Body of pancreas (tissue), 4 donors: ENCODE measurements at regions not wholly inside any gene's neighbourhood (a gene's known extent, or its start where the extent isn't known, plus 50 kb on each side); places are given as distances from the start of the nearest gene placed in this dataset.

ENCODE experiments used
- ATAC-seq: fragments of 150-250 bp; one replicate; pipeline ENCODE4 v1.9.1; 2016
- DNase-seq, 4 donors: peaks; one replicate each; pipeline ENCODE4 v3.0.0-alpha.2; 2019
- H3K27ac ChIP-seq, 4 donors: fragments of 200-600 bp; sonication (generic); 1 replicate in 3 of 4; 2 replicates in 1 of 4; pipeline versions ENCODE4 v1.5.1 to v1.6.1; 2016 to 2019; ENCODE audit warnings: mild to moderate bottlenecking in 1 of 4, mixed read lengths in 1 of 4, moderate library complexity in 1 of 4
- H3K27me3 ChIP-seq, 2 donors: fragments of 200-600 bp; sonication (generic); one replicate each; pipeline ENCODE4 v1.6.0; 2016; ENCODE audit warnings: mild to moderate bottlenecking in 1 of 2
- H3K36me3 ChIP-seq, 2 donors: fragments of 200-600 bp; sonication (generic); replicated peaks in 1 of 2; 2 replicates each; pipeline ENCODE4 v1.5.1; 2016; ENCODE audit warnings: low read depth in 2 of 2; ENCODE audit not compliant: insufficient read depth in 1 of 2
- H3K4me1 ChIP-seq: fragments of 200-600 bp; sonication (generic); one replicate; pipeline ENCODE4 v1.6.0; 2016
- H3K4me3 ChIP-seq, 2 donors: fragments of 200-600 bp; sonication (generic); 1 replicate in 1 of 2; 2 replicates in 1 of 2; pipeline ENCODE4 v1.5.1; 2016 to 2019
- H3K9me3 ChIP-seq, 3 donors: fragments of 200-600 bp; sonication (generic); 1 replicate in 2 of 3; 2 replicates in 1 of 3; pipeline ENCODE4 v1.5.1; 2016
- POLR2A ChIP-seq, 3 donors: fragments of 450-650 bp; IDR thresholded peaks; one replicate each; pipeline ENCODE4 v1.6.1; 2016; ENCODE audit warnings: antibody characterized with exemption in 3 of 3, mild to moderate bottlenecking in 2 of 3
- WGBS, 2 donors: methylation state at CpG; one replicate each; pipeline ENCODE4 v1.1.5; 2017; 5-methylcytosine and 5-hydroxymethylcytosine counted together
- intact Hi-C: fragments of 100-400 bp; cut with DNase I; formaldehyde crosslinking; loops from one replicate; pipeline ENCODE4 v1.15.1; 2023
- TF ChIP-seq, protein P1 (sequence below), 7 experiments: fragments of 450-650 bp in 4 of 7; fragments of 200-600 bp in 3 of 7; sonication (generic) in 3 of 7; IDR thresholded peaks; one replicate each; pipeline ENCODE4 v1.5.1; 2016 to 2019; ENCODE audit warnings: antibody characterized with exemption in 7 of 7

DNA sequence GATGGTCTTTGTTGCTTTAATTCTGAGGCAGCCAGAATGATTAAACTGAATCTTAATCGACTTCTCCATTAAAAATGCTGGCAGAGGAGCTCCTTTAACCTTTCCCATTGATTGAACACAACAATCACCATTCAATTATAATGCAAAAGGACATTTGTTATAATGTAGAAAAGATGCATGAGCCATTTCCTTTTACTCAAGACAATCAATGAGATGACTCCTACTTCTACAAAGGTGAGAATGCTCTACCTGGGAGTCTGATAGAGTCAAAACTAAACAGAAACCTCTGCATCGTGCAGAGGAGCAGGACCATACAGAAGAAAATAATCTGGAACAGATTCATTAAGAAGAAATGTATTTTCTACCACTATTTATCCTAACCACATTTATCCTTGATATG, 253.6 kb upstream of the DACH1 start:
- H3K27me3 ChIP-seq: no peaks in the 10 kb centered on the region
- ATAC-seq (no peak), DNase-seq (no peak)
- intact Hi-C loops: no loop called here
- H3K36me3 ChIP-seq: no peaks in the 10 kb centered on the region
- WGBS, 2 donors: 66 to 76% methylated on average over 2 of the region's 2 CpGs
- H3K27ac ChIP-seq: no peak overlapping the region
- H3K4me3 ChIP-seq: no peak overlapping the region
- peaks cover 1% of the 10 kb centered on the region for H3K4me1 ChIP-seq
- H3K9me3 ChIP-seq: no peaks in the 10 kb centered on the region
- no peak for TF ChIP-seq POLR2A (IDR thresholded peaks at IDR 0.05)
- TF ChIP-seq, protein P1, sequence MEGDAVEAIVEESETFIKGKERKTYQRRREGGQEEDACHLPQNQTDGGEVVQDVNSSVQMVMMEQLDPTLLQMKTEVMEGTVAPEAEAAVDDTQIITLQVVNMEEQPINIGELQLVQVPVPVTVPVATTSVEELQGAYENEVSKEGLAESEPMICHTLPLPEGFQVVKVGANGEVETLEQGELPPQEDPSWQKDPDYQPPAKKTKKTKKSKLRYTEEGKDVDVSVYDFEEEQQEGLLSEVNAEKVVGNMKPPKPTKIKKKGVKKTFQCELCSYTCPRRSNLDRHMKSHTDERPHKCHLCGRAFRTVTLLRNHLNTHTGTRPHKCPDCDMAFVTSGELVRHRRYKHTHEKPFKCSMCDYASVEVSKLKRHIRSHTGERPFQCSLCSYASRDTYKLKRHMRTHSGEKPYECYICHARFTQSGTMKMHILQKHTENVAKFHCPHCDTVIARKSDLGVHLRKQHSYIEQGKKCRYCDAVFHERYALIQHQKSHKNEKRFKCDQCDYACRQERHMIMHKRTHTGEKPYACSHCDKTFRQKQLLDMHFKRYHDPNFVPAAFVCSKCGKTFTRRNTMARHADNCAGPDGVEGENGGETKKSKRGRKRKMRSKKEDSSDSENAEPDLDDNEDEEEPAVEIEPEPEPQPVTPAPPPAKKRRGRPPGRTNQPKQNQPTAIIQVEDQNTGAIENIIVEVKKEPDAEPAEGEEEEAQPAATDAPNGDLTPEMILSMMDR (IDR thresholded peaks at IDR 0.05): no peak

DNA sequence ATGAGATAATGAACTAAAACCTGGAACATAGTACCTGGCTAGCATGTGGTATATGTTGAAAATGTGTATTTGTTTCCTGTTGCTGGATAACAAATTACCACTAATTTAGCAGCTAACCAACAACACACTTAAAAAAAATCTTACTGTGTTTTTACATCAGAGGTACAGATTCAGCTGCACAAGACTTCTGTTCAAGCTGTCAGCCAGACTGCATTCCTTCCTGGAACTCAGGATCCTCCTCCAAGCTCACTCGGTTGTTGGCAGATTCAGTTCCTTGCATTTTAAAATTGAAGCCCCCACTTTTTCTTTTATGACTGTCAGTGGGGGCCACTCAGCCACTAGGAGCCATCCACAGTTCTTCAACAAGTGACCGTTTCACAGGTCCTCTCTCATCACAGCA, 246.9 kb upstream of the DACH1 start:
- Histone ChIP-seq H3K4me1 (no peaks in the 10 kb centered on the region), H3K36me3 (no peaks in the 10 kb centered on the region), H3K9me3 (no peaks in the 10 kb centered on the region), H3K4me3 (no peak overlapping the region), H3K27me3 (no peaks in the 10 kb centered on the region), H3K27ac (no peak overlapping the region)
- intact Hi-C loops: no loop called here
- DNase-seq (no peak), ATAC-seq (no peak)
- TF ChIP-seq POLR2A (IDR thresholded peaks at IDR 0.05): no peak
- TF ChIP-seq, protein P1 (IDR thresholded peaks at IDR 0.05): no peak
- 76 to 89% methylated on average over 2 of the region's 2 CpGs for WGBS, 2 donors

GRCh38 chr13:72113076-72113475, 246.1 kb upstream of the DACH1 start:
- H3K27me3 ChIP-seq: no peaks in the 10 kb centered on the region
- WGBS, 2 donors: 85 to 89% methylated on average over 1 of the region's 1 CpG
- H3K36me3 ChIP-seq: no peaks in the 10 kb centered on the region
- TF ChIP-seq, protein P1 (IDR thresholded peaks at IDR 0.05): no peak
- TF ChIP-seq POLR2A (IDR thresholded peaks at IDR 0.05): no peak
- no peak overlapping the region for H3K27ac ChIP-seq
- H3K9me3 ChIP-seq: no peaks in the 10 kb centered on the region
- DNase-seq (no peak), ATAC-seq (no peak)
- no peak overlapping the region for H3K4me3 ChIP-seq
- no peaks in the 10 kb centered on the region for H3K4me1 ChIP-seq
- intact Hi-C loops: no loop called here

- ATAC-seq (no peak), DNase-seq (no peak)
- no peaks in the 10 kb centered on the region for H3K4me1 ChIP-seq
- no peaks in the 10 kb centered on the region for H3K9me3 ChIP-seq
- TF ChIP-seq, protein P1 (IDR thresholded peaks at IDR 0.05): no peak
- no peak for TF ChIP-seq POLR2A (IDR thresholded peaks at IDR 0.05)
- WGBS, 2 donors: 86 to 89% methylated on average over 2 of the region's 2 CpGs
- no peak overlapping the region for H3K4me3 ChIP-seq
- no peak overlapping the region for H3K27ac ChIP-seq
- intact Hi-C loops: no loop called here
- H3K27me3 ChIP-seq: no peaks in the 10 kb centered on the region
- H3K36me3 ChIP-seq: no peaks in the 10 kb centered on the region
These were observed 245.2 kb upstream of the DACH1 start for GRCh38 chr13:72112216-72112615.

- DNase-seq: no peak
- Histone ChIP-seq H3K27me3 (no peaks in the 10 kb centered on the region), H3K4me1 (no peaks in the 10 kb centered on the region), H3K27ac (no peak overlapping the region), H3K9me3 (no peaks in the 10 kb centered on the region), H3K4me3 (no peak overlapping the region), H3K36me3 (no peaks in the 10 kb centered on the region)
- TF ChIP-seq, protein P1 (IDR thresholded peaks at IDR 0.05): no peak
- TF ChIP-seq POLR2A (IDR thresholded peaks at IDR 0.05): no peak
- ATAC-seq: no peak
- intact Hi-C loops: no loop called here
- 48 to 68% methylated on average over 4 of the region's 4 CpGs for WGBS, 2 donors
These were observed 242.9 kb upstream of the DACH1 start for GRCh38 chr13:72109863-72110262.
